ENCODE measurements at regions not wholly inside any gene's neighbourhood (a gene's known extent, or its start where the extent isn't known, plus 50 kb on each side); places are given as distances from the start of the nearest gene placed in this dataset.

DNA sequence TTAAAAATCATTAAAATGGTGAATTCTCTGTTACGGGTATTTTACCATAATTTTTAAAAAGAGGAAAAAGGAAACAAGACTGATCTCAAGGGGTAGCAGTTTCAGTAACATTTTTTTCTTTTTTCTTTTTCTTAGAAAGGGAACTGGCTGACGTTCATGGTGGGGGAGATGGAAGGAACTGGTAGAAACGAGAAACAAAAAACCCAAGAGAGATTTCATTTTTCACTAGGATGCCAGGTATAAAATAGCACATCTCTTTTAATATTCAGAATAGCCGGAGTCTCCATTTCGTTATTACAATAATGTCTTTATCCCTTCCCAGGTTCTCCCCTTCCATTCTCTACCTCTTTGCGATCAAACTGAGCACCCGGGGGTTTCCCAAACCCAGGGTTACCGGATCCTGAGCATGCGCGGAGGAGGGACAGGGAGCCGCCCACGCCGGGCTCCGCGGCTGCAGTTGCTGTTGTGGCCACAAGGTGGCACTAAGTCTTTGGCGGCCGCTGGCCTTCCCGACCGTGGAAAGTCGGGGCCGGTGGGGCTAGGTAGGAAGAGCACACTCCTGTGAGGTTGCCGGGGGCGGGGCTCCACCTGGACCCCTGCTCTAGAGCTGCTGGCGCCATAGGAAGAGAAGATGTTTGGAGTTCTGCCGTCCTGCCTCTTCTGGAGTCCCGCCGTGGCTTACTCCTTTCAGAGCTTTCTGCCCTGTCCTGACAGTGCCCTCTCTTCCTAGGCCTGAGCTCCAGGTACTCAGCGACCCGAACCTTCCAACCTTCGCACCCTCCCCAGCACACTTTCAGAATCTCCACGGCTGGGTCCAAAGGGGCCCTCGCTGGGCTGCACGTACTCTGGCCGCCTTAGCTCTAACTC, 146.8 kb downstream of the SH3BGRL2 start:
- Mint-ChIP-seq H3K27me3 (ENCODE audit: low read depth) (peaks cover 2% of the 10 kb centered on the region), H3K9me3 (no peaks in the 10 kb centered on the region), H3K4me3 (peak overlapping the region; percentile 78), H3K27ac (ENCODE audit: unreplicated experiment) (no peak overlapping the region), H3K4me1 (peaks cover 7% of the 10 kb centered on the region), H3K36me3 (ENCODE audit: low read depth) (no peaks in the 10 kb centered on the region)
- DNase-seq (ENCODE audit: low read depth, low spot score) = peak; percentile 86
- TF ChIP-seq, protein P1, sequence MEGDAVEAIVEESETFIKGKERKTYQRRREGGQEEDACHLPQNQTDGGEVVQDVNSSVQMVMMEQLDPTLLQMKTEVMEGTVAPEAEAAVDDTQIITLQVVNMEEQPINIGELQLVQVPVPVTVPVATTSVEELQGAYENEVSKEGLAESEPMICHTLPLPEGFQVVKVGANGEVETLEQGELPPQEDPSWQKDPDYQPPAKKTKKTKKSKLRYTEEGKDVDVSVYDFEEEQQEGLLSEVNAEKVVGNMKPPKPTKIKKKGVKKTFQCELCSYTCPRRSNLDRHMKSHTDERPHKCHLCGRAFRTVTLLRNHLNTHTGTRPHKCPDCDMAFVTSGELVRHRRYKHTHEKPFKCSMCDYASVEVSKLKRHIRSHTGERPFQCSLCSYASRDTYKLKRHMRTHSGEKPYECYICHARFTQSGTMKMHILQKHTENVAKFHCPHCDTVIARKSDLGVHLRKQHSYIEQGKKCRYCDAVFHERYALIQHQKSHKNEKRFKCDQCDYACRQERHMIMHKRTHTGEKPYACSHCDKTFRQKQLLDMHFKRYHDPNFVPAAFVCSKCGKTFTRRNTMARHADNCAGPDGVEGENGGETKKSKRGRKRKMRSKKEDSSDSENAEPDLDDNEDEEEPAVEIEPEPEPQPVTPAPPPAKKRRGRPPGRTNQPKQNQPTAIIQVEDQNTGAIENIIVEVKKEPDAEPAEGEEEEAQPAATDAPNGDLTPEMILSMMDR (conservative IDR thresholded peaks at IDR 0.05) = peak; percentile 98

DNA sequence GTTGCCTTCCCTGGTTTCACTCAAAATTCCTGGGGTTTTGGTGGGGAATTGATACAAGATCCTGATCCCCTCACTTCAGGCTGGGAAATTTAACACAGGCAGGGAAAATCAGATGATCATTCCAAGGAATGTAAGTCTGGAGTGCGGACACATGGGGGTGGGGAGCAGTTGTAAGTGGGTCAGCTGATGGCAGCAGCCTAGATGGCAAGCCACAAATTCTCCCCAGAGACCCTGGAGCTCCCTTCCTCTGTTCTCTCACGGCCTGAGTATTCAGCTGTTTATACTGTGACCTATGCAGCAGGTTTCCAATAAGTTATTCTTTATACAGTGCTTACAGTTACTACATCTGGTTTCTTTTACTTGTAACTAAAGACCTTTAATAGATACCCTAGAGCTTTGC, 144.9 kb downstream of the SH3BGRL2 start:
- Mint-ChIP-seq H3K27ac (ENCODE audit: unreplicated experiment) (no peak overlapping the region), H3K27me3 (ENCODE audit: low read depth) (peaks cover 2% of the 10 kb centered on the region), H3K9me3 (no peaks in the 10 kb centered on the region), H3K4me1 (peaks cover 7% of the 10 kb centered on the region), H3K4me3 (no peak overlapping the region), H3K36me3 (ENCODE audit: low read depth) (no peaks in the 10 kb centered on the region)
- TF ChIP-seq, protein P1 (conservative IDR thresholded peaks at IDR 0.05) = no peak
- DNase-seq (ENCODE audit: low read depth, low spot score) = no peak

DNA sequence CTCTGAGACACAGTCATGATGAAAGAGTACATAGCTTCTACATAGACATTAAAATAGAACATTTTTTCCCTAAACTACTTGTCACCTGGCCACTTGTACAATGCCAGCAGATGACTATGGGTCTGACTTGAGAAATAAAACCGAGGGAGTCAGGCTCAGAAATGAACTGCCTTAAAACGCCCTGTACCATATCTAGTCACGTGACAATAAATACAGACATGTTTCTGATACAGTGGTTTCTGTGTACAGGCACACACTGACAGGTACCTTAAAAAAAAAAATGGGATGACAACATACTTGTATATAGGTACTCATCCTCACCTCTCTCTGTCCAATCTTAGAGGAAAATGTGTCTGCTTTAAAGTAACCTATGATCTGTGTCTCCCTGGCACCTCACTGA, 144.1 kb downstream of the SH3BGRL2 start:
- Mint-ChIP-seq H3K4me3 (no peak overlapping the region), H3K27ac (ENCODE audit: unreplicated experiment) (no peak overlapping the region), H3K36me3 (ENCODE audit: low read depth) (no peaks in the 10 kb centered on the region), H3K27me3 (ENCODE audit: low read depth) (peaks cover 2% of the 10 kb centered on the region), H3K4me1 (peaks cover 7% of the 10 kb centered on the region), H3K9me3 (no peaks in the 10 kb centered on the region)
- TF ChIP-seq, protein P1 (conservative IDR thresholded peaks at IDR 0.05) = no peak
- no peak for DNase-seq (ENCODE audit: low read depth, low spot score)

DNA sequence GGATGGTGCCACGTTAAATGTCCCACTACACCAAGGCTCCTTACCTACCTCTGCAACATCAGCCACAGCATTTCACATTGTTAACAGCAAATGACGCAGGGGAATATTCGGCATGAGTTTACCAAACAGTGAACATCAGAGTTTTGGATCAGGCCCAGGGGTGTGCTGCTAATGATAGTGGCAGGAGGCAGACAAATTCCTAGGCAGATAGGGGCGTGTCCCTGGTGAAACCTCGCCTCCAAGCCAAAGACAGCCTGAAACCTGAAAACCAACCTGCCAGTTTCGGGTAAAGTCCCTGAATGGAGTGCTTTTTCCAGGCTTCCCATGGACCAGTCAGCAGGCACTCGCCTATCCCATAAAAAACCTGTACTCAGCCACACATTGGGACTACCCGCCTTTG, 133.6 kb downstream of the SH3BGRL2 start:
- Mint-ChIP-seq H3K27me3 (ENCODE audit: low read depth) (no peaks in the 10 kb centered on the region), H3K4me3 (no peak overlapping the region), H3K27ac (ENCODE audit: unreplicated experiment) (no peak overlapping the region), H3K9me3 (peaks cover 12% of the 10 kb centered on the region), H3K4me1 (no peaks in the 10 kb centered on the region), H3K36me3 (ENCODE audit: low read depth) (peaks cover 8% of the 10 kb centered on the region)
- TF ChIP-seq, protein P1 (conservative IDR thresholded peaks at IDR 0.05) = no peak
- DNase-seq (ENCODE audit: low read depth, low spot score) = no peak

DNA sequence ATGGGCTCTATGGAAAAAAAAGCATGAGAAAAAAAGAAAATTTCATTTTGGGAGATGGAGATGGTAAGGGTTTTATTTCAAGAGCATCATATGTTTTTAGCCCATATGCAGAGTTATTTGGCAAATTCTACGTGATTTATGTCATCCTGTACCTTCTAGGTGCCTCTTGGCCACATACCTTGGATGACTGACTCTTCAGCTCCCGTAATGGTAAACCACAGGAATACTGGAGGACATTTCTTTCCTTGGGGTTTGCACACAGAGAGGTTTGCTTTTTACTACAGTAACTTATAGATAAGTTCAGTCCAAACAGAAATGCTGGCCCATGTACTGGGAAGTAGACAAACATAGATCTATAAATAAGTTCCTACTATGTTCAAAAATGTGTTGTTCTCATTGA, 132.2 kb downstream of the SH3BGRL2 start:
- Mint-ChIP-seq H3K27ac (ENCODE audit: unreplicated experiment) (no peak overlapping the region), H3K27me3 (ENCODE audit: low read depth) (no peaks in the 10 kb centered on the region), H3K9me3 (peaks cover 4% of the 10 kb centered on the region), H3K4me3 (no peak overlapping the region), H3K36me3 (ENCODE audit: low read depth) (peaks cover 5% of the 10 kb centered on the region), H3K4me1 (no peaks in the 10 kb centered on the region)
- TF ChIP-seq, protein P1 (conservative IDR thresholded peaks at IDR 0.05) = no peak
- no peak for DNase-seq (ENCODE audit: low read depth, low spot score)

All from neural crest cell (in vitro differentiated cells).